CD4-positive, alpha-beta T cell treated with Interleukin-6 at 100 ng/mL for 8 hours (primary cell): ENCODE measurements at regions not wholly inside any gene's neighbourhood (a gene's known extent, or its start where the extent isn't known, plus 50 kb on each side); places are given as distances from the start of the nearest gene placed in this dataset.

Experiments used
- DNase-seq: peaks from one replicate; pipeline ENCODE4 v3.0.0-alpha.2; 2020; ENCODE audit warnings: mixed read lengths, low spot score

- DNase-seq = no peak
Observed at GRCh38 chr3:103056542-103056941, 621.7 kb downstream of the ZPLD1 start.

- DNase-seq = no peak
Observed at GRCh38 chr3:103057003-103057402, 622.2 kb downstream of the ZPLD1 start.

GRCh38 chr3:103057487-103057886, 622.7 kb downstream of the ZPLD1 start:
- DNase-seq = no peak

- no peak for DNase-seq
Observed at GRCh38 chr3:103059432-103059831, 624.6 kb downstream of the ZPLD1 start.

- no peak for DNase-seq
Observed at GRCh38 chr3:103060242-103060641, 625.4 kb downstream of the ZPLD1 start.

- DNase-seq = no peak
Observed at GRCh38 chr3:103067963-103068362, 633.1 kb downstream of the ZPLD1 start.

- no peak for DNase-seq
Observed at GRCh38 chr3:103075282-103075681, 640.5 kb downstream of the ZPLD1 start.

GRCh38 chr3:103077910-103078309, 643.1 kb downstream of the ZPLD1 start:
- no peak for DNase-seq

GRCh38 chr3:103082501-103082900, 647.7 kb downstream of the ZPLD1 start:
- DNase-seq = no peak

GRCh38 chr3:103083848-103084631, 649.2 kb downstream of the ZPLD1 start:
- no peak for DNase-seq

- no peak for DNase-seq
Observed at GRCh38 chr3:103085465-103085864, 650.6 kb downstream of the ZPLD1 start.

GRCh38 chr3:103089758-103090157, 654.9 kb downstream of the ZPLD1 start:
- DNase-seq = no peak

GRCh38 chr3:103105206-103105605, 670.4 kb downstream of the ZPLD1 start:
- DNase-seq = no peak

- DNase-seq = no peak
Observed at GRCh38 chr3:103112273-103112672, 677.5 kb downstream of the ZPLD1 start.

- DNase-seq = no peak
Observed at GRCh38 chr3:103126115-103126514, 691.3 kb downstream of the ZPLD1 start.

GRCh38 chr3:103127098-103127630, 692.3 kb downstream of the ZPLD1 start:
- DNase-seq = no peak

GRCh38 chr3:103127737-103128136, 692.9 kb downstream of the ZPLD1 start:
- DNase-seq = no peak

GRCh38 chr3:103134023-103134724, 699.4 kb downstream of the ZPLD1 start:
- no peak for DNase-seq

GRCh38 chr3:103136621-103137020, 701.8 kb downstream of the ZPLD1 start:
- no peak for DNase-seq

GRCh38 chr3:103137830-103138229, 703.0 kb downstream of the ZPLD1 start:
- DNase-seq = no peak

- DNase-seq = no peak
Observed at GRCh38 chr3:103158183-103158582, 723.4 kb downstream of the ZPLD1 start.

GRCh38 chr3:103166890-103167289, 732.1 kb downstream of the ZPLD1 start:
- no peak for DNase-seq

- DNase-seq = no peak
Observed at GRCh38 chr3:103167850-103168249, 733.0 kb downstream of the ZPLD1 start.
